CD4-positive, alpha-beta T cell treated with Interleukin-15 for 4 hours (primary cell): ENCODE measurements at regions not wholly inside any gene's neighbourhood (a gene's known extent, or its start where the extent isn't known, plus 50 kb on each side); places are given as distances from the start of the nearest gene placed in this dataset.
"Not testable (repeated sequence)": the region's sequence is repeated elsewhere in the genome, so short reads cannot be mapped to it uniquely, and the experiment has no call there.

Experiments
- DNase-seq: peaks from one replicate; pipeline ENCODE4 v3.0.0-alpha.2; 2020; ENCODE audit warnings: low spot score

- not testable (repeated sequence) for DNase-seq
Measured at GRCh38 chr14:59006179-59006578, 182.3 kb upstream of the DAAM1 start.

- no peak for DNase-seq
Measured at GRCh38 chr14:59009967-59010366, 178.5 kb upstream of the DAAM1 start.

GRCh38 chr14:59013672-59014298 lies 174.7 kb upstream of the DAAM1 start:
- no peak for DNase-seq

- DNase-seq: no peak
Measured at GRCh38 chr14:59015482-59015881, 173.0 kb upstream of the DAAM1 start.

- no peak for DNase-seq
Measured at GRCh38 chr14:59017285-59017965, 171.0 kb upstream of the DAAM1 start.

- no peak for DNase-seq
Measured at GRCh38 chr14:59018460-59018859, 170.0 kb upstream of the DAAM1 start.

- DNase-seq: no peak
Measured at GRCh38 chr14:59018978-59019377, 169.5 kb upstream of the DAAM1 start.

- no peak for DNase-seq
Measured at GRCh38 chr14:59020382-59020781, 168.1 kb upstream of the DAAM1 start.

- DNase-seq: no peak
Measured at GRCh38 chr14:59022144-59022543, 166.3 kb upstream of the DAAM1 start.

- DNase-seq: no peak
Measured at GRCh38 chr14:59026081-59026480, 162.4 kb upstream of the DAAM1 start.

- DNase-seq: not testable (repeated sequence)
Measured at GRCh38 chr14:59026640-59027039, 161.8 kb upstream of the DAAM1 start.

GRCh38 chr14:59028476-59029202 lies 159.8 kb upstream of the DAAM1 start:
- peak; percentile 1 for DNase-seq

GRCh38 chr14:59032826-59033225 lies 155.6 kb upstream of the DAAM1 start:
- DNase-seq: no peak

- DNase-seq: no peak
Measured at GRCh38 chr14:59036134-59036533, 152.3 kb upstream of the DAAM1 start.

- no peak for DNase-seq
Measured at GRCh38 chr14:59037086-59037485, 151.4 kb upstream of the DAAM1 start.

GRCh38 chr14:59037620-59038019 lies 150.8 kb upstream of the DAAM1 start:
- no peak for DNase-seq

- DNase-seq: no peak
Measured at GRCh38 chr14:59038746-59039145, 149.7 kb upstream of the DAAM1 start.

GRCh38 chr14:59041308-59041707 lies 147.2 kb upstream of the DAAM1 start:
- no peak for DNase-seq

GRCh38 chr14:59044707-59045106 lies 143.8 kb upstream of the DAAM1 start:
- no peak for DNase-seq

- no peak for DNase-seq
Measured at GRCh38 chr14:59046746-59047145, 141.7 kb upstream of the DAAM1 start.

- DNase-seq: no peak
Measured at GRCh38 chr14:59055006-59055405, 133.5 kb upstream of the DAAM1 start.

GRCh38 chr14:59055439-59056045 lies 132.9 kb upstream of the DAAM1 start:
- DNase-seq: peak; percentile 20

GRCh38 chr14:59057551-59057950 lies 130.9 kb upstream of the DAAM1 start:
- no peak for DNase-seq
